HCT116 (cell line): ENCODE measurements at regions not wholly inside any gene's neighbourhood (a gene's known extent, or its start where the extent isn't known, plus 50 kb on each side); places are given as distances from the start of the nearest gene placed in this dataset.

Source experiments
- ATAC-seq: fragments of 200-7000 bp; cut with Tn5 transposase; 2 replicates; pipeline ENCODE4 v1.9.1; 2020; ENCODE audit warnings: mild to moderate bottlenecking, moderate library complexity
- BruUV-seq: library from RNA; stranded (reverse); fragments of 400-500 nt; replicated peaks from 2 replicates; lab custom pipeline; 2021; lab: Mats Ljungman, UMichigan
- CTCF ChIA-PET: fragments of 300-600 bp; sonication (Branson Sonifier 250); formaldehyde crosslinking; loops from one replicate; lab custom pipeline; 2021; ENCODE audit warnings: antibody characterized with exemption; lab: Charles Lee
- POLR2A ChIA-PET: fragments of 300-600, 350-600 bp; sonication (Branson Sonifier 250); formaldehyde crosslinking; loops from one replicate; lab custom pipeline; 2021; ENCODE audit warnings: antibody characterized with exemption; lab: Charles Lee
- RAD21 ChIA-PET, 2 experiments: fragments of 300-600 bp; sonication (Branson Sonifier 250); formaldehyde crosslinking; loops; one replicate each; lab custom pipeline; 2023; ENCODE audit warnings: low total read pairs in 2 of 2; ENCODE audit not compliant: uncharacterized antibody in 2 of 2, unreplicated experiment in 2 of 2, low non-redundant PET in 1 of 2; lab: Charles Lee
- DNase-seq: peaks from one replicate; pipeline ENCODE4 v3.0.0-alpha.2; 2010; ENCODE audit warnings: low read depth, low spot score
- H2AFZ ChIP-seq: fragments of 200-600 bp; shearing (Covaris generic), sonication (generic); 2 replicates; pipeline ENCODE4 v1.6.1; 2017; ENCODE audit warnings: low read depth, mixed run types, mixed read lengths, antibody characterized with exemption, low read length; ENCODE audit not compliant: poor library complexity, severe bottlenecking
- H3K27ac ChIP-seq: 2 replicates; pipeline ENCODE4 v1.5.1; 2012; ENCODE audit warnings: low read depth, low read length
- H3K27me3 ChIP-seq: fragments of 200-600 bp; sonication (generic); 2 replicates; pipeline ENCODE4 v1.6.1; 2016; ENCODE audit warnings: mixed run types, low read length, mixed read lengths; ENCODE audit not compliant: insufficient read depth
- H3K36me3 ChIP-seq, 2 experiments: fragments of 200-500 bp in 1 of 2; fragments of 200-600 bp in 1 of 2; sonication (Bioruptor generic) in 1 of 2; sonication (generic) in 1 of 2; 2 replicates each; pipeline versions ENCODE4 v1.5.1 to v1.6.1; 2014 to 2016; ENCODE audit warnings: low read length in 2 of 2, inconsistent platforms in 1 of 2, mixed read lengths in 1 of 2, mixed run types in 1 of 2; ENCODE audit not compliant: insufficient read depth in 2 of 2, control insufficient read depth in 1 of 2
- H3K4me1 ChIP-seq, 2 experiments: fragments of 200-600 bp in 1 of 2; sonication (generic) in 1 of 2; 2 replicates each; pipeline versions ENCODE4 v1.5.1 to v1.6.1; 2012 to 2017; ENCODE audit warnings: low read length in 2 of 2, inconsistent platforms in 1 of 2, mild to moderate bottlenecking in 1 of 2, mixed read lengths in 1 of 2, mixed run types in 1 of 2, moderate library complexity in 1 of 2; ENCODE audit not compliant: insufficient read depth in 2 of 2, control insufficient read depth in 1 of 2
- H3K4me2 ChIP-seq: fragments of 200-600 bp; sonication (generic); 2 replicates; pipeline ENCODE4 v1.6.1; 2017; ENCODE audit warnings: mixed run types, low read length, mixed read lengths
- H3K4me3 ChIP-seq, 2 experiments: fragments of 200-600 bp in 1 of 2; sonication (generic) in 1 of 2; replicated peaks in 1 of 2; 2 replicates each; pipeline ENCODE4 v1.5.1; 2011 to 2016; ENCODE audit warnings: low read length in 2 of 2, control low read depth in 1 of 2, low read depth in 1 of 2, mild to moderate bottlenecking in 1 of 2, mixed read lengths in 1 of 2, mixed run types in 1 of 2
- H3K79me2 ChIP-seq: fragments of 200-600 bp; sonication (generic); 2 replicates; pipeline ENCODE4 v1.6.1; 2017; ENCODE audit warnings: mild to moderate bottlenecking, mixed run types, low read length, moderate library complexity, mixed read lengths; ENCODE audit not compliant: insufficient read depth
- H3K9ac ChIP-seq: fragments of 200-600 bp; sonication (generic); 2 replicates; pipeline ENCODE4 v1.6.1; 2016; ENCODE audit warnings: low read length, mixed read lengths
- H3K9me2 ChIP-seq: fragments of 200-600 bp; sonication (generic), shearing (Covaris generic); 2 replicates; pipeline ENCODE4 v1.6.1; 2017; ENCODE audit warnings: mixed run types, mild to moderate bottlenecking, moderate library complexity; ENCODE audit not compliant: insufficient read depth
- H3K9me3 ChIP-seq, 2 experiments: fragments of 200-500 bp in 1 of 2; fragments of 200-600 bp in 1 of 2; sonication (Bioruptor generic) in 1 of 2; sonication (generic) in 1 of 2; 2 replicates each; pipeline ENCODE4 v1.6.1; 2014 to 2017; ENCODE audit warnings: low read length in 2 of 2, mixed read lengths in 2 of 2, inconsistent platforms in 1 of 2, low read depth in 1 of 2, mild to moderate bottlenecking in 1 of 2, mixed run types in 1 of 2, moderate library complexity in 1 of 2; ENCODE audit not compliant: control insufficient read depth in 1 of 2, insufficient read depth in 1 of 2
- H4K20me1 ChIP-seq: fragments of 200-600 bp; sonication (generic), shearing (Covaris generic); 2 replicates; pipeline ENCODE4 v1.6.1; 2017; ENCODE audit warnings: mixed run types, mild to moderate bottlenecking, moderate library complexity; ENCODE audit not compliant: insufficient read depth
- ATF3 ChIP-seq: IDR thresholded peaks from 2 replicates; pipeline ENCODE4 v1.6.1; 2012
- CBX3 ChIP-seq: IDR thresholded peaks from 2 replicates; pipeline ENCODE4 v1.6.1; 2012; ENCODE audit warnings: low read depth
- EGR1 ChIP-seq: IDR thresholded peaks from 2 replicates; pipeline ENCODE4 v1.6.1; 2012; ENCODE audit warnings: low read depth
- EZH2phosphoT487 ChIP-seq: fragments of 200-600 bp; IDR thresholded peaks from 2 replicates; pipeline ENCODE4 v1.6.1; 2018; ENCODE audit warnings: antibody characterized with exemption, borderline replicate concordance
- JUND ChIP-seq: IDR thresholded peaks from 2 replicates; pipeline ENCODE4 v1.6.1; 2012
- POLR2A ChIP-seq: IDR thresholded peaks from 2 replicates; pipeline ENCODE4 v1.7.0; 2011; ENCODE audit warnings: borderline replicate concordance; ENCODE audit not compliant: insufficient read depth, insufficient read length; ENCODE audit errors: extremely low read depth
- POLR2AphosphoS5 ChIP-seq: IDR thresholded peaks from 2 replicates; pipeline ENCODE4 v1.6.1; 2011; ENCODE audit warnings: mild to moderate bottlenecking, low read depth, low read length, moderate library complexity
- RAD21 ChIP-seq: IDR thresholded peaks from 2 replicates; pipeline ENCODE4 v1.6.1; 2012; ENCODE audit warnings: low read depth, mild to moderate bottlenecking
- REST ChIP-seq: IDR thresholded peaks from 2 replicates; pipeline ENCODE4 v1.6.1; 2012; ENCODE audit warnings: low read depth
- SIN3A ChIP-seq: IDR thresholded peaks from 2 replicates; pipeline ENCODE4 v1.6.1; 2012; ENCODE audit warnings: low read depth
- SP1 ChIP-seq: IDR thresholded peaks from 2 replicates; pipeline ENCODE4 v1.6.1; 2012; ENCODE audit warnings: low read depth
- YY1 ChIP-seq: IDR thresholded peaks from 2 replicates; pipeline ENCODE4 v1.6.1; 2011; ENCODE audit warnings: low read length, low read depth, moderate library complexity, mild to moderate bottlenecking; ENCODE audit not compliant: insufficient replicate concordance; ENCODE audit errors: extremely low read depth
- intact Hi-C: fragments of 100-400 bp; cut with micrococcal nuclease; formaldehyde crosslinking; loops from 2 replicates; pipeline ENCODE4 v1.10.0; 2022

GRCh38 chr14:98082833-98083232 lies 1189.2 kb downstream of the BCL11B start:
- no peak overlapping the region for H2AFZ ChIP-seq
- CTCF ChIA-PET = no interaction called here
- H3K27ac ChIP-seq = no peak overlapping the region
- no peak for TF ChIP-seq EGR1
- TF ChIP-seq ATF3 = no peak
- TF ChIP-seq EZH2phosphoT487 = no peak
- TF ChIP-seq JUND = no peak
- TF ChIP-seq POLR2A = no peak
- TF ChIP-seq YY1 = no peak
- TF ChIP-seq SIN3A = no peak
- TF ChIP-seq POLR2AphosphoS5 = no peak
- TF ChIP-seq SP1 = no peak
- no peak for TF ChIP-seq RAD21
- TF ChIP-seq CBX3 = no peak
- no peak for TF ChIP-seq REST
- DNase-seq (no peak), ATAC-seq (no peak)
- intact Hi-C loops = no loop called here
- no peak overlapping the region for H3K4me3 ChIP-seq
- H3K9me3 ChIP-seq = no peaks in the 10 kb centered on the region; a peak in 1 of 4 replicates
- no peaks in the 10 kb centered on the region for H3K36me3 ChIP-seq
- H3K4me2 ChIP-seq = no peak overlapping the region
- no peaks in the 10 kb centered on the region for H3K27me3 ChIP-seq
- RAD21 ChIA-PET = no interaction called here
- BruUV-seq = no TSS peak
- no peak overlapping the region for H3K9ac ChIP-seq
- no peaks in the 10 kb centered on the region for H3K9me2 ChIP-seq
- H3K79me2 ChIP-seq = no peaks in the 10 kb centered on the region
- no peaks in the 10 kb centered on the region; the same call in 1 of the 2 replicates for H4K20me1 ChIP-seq
- no peaks in the 10 kb centered on the region for H3K4me1 ChIP-seq
- POLR2A ChIA-PET = no interaction called here
